ENCODE measurements at regions not wholly inside any gene's neighbourhood (a gene's known extent, or its start where the extent isn't known, plus 50 kb on each side); places are given as distances from the start of the nearest gene placed in this dataset.

DNA sequence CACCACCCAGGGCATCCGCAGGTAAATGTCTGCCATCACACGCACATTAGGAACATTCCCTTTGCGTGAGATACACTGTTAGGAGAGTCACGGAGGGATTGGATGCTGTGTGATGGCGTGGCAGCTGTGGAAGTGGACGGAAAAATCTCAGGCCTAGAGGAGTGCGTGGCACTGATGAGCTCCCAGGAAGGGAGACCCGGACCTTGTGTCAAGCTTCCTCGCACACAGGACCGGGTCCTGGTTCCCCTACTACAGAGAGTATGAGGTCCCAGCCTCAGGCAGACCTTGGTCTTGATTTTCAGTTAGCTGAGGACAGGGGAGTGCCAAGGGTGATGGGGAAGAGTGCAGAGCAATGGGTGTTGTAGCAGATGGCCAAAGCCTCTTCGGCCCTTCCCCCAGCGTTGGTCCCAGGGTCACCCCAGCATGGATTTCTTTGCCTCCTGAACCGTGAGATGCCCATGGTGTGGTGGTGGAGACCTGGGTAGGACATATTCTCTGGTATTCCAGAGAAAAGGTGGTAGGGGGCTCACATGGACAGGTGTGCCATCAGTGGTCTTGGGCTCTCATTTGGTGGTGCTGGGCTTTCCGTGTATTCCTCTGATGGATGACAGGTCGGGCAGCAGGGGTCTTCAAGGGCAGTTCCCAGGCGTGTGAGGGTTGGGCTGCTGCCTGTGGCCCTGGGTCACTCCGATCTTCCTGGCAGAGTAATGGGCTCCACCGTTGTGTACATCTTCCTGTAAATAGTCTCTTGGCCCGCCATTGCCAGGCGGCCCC, 105.1 kb downstream of the SNRPN start:
- no peaks in the 10 kb centered on the region for H4K20me1 ChIP-seq (ENCODE audit: insufficient read depth)
- no peaks in the 10 kb centered on the region for H3K9me3 ChIP-seq
- ChIA-PET POLR2A (no interaction called here), CTCF (no interaction called here)
- TF ChIP-seq FOXJ3 (CRISPR knock-in tag; IDR thresholded peaks at IDR 0.05) (no peak), RXRA (IDR thresholded peaks at IDR 0.05; ENCODE audit: borderline replicate concordance, low read depth) (no peak), POLR2AphosphoS5 (IDR thresholded peaks at IDR 0.05; ENCODE audit: low read depth, low read length) (no peak), TCF12 (IDR thresholded peaks at IDR 0.05) (no peak), GABPA (IDR thresholded peaks at IDR 0.05; ENCODE audit: low read depth) (no peak), RAD21 (IDR thresholded peaks at IDR 0.05; ENCODE audit: low read length) (no peak), RCOR1 (IDR thresholded peaks at IDR 0.05; ENCODE audit: low read length) (no peak), YY1 (IDR thresholded peaks at IDR 0.05; ENCODE audit: low read depth) (no peak)
- TF ChIP-seq, protein P1, sequence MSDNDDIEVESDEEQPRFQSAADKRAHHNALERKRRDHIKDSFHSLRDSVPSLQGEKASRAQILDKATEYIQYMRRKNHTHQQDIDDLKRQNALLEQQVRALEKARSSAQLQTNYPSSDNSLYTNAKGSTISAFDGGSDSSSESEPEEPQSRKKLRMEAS (IDR thresholded peaks at IDR 0.05; ENCODE audit: low read depth): no peak
- TF ChIP-seq, protein P2, sequence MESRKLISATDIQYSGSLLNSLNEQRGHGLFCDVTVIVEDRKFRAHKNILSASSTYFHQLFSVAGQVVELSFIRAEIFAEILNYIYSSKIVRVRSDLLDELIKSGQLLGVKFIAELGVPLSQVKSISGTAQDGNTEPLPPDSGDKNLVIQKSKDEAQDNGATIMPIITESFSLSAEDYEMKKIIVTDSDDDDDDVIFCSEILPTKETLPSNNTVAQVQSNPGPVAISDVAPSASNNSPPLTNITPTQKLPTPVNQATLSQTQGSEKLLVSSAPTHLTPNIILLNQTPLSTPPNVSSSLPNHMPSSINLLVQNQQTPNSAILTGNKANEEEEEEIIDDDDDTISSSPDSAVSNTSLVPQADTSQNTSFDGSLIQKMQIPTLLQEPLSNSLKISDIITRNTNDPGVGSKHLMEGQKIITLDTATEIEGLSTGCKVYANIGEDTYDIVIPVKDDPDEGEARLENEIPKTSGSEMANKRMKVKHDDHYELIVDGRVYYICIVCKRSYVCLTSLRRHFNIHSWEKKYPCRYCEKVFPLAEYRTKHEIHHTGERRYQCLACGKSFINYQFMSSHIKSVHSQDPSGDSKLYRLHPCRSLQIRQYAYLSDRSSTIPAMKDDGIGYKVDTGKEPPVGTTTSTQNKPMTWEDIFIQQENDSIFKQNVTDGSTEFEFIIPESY (IDR thresholded peaks at IDR 0.05; ENCODE audit: borderline replicate concordance, low read depth): no peak
- TF ChIP-seq, protein P3, sequence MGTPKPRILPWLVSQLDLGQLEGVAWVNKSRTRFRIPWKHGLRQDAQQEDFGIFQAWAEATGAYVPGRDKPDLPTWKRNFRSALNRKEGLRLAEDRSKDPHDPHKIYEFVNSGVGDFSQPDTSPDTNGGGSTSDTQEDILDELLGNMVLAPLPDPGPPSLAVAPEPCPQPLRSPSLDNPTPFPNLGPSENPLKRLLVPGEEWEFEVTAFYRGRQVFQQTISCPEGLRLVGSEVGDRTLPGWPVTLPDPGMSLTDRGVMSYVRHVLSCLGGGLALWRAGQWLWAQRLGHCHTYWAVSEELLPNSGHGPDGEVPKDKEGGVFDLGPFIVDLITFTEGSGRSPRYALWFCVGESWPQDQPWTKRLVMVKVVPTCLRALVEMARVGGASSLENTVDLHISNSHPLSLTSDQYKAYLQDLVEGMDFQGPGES (IDR thresholded peaks at IDR 0.05; ENCODE audit: low read depth, low read length): no peak
- TF ChIP-seq, protein P4, sequence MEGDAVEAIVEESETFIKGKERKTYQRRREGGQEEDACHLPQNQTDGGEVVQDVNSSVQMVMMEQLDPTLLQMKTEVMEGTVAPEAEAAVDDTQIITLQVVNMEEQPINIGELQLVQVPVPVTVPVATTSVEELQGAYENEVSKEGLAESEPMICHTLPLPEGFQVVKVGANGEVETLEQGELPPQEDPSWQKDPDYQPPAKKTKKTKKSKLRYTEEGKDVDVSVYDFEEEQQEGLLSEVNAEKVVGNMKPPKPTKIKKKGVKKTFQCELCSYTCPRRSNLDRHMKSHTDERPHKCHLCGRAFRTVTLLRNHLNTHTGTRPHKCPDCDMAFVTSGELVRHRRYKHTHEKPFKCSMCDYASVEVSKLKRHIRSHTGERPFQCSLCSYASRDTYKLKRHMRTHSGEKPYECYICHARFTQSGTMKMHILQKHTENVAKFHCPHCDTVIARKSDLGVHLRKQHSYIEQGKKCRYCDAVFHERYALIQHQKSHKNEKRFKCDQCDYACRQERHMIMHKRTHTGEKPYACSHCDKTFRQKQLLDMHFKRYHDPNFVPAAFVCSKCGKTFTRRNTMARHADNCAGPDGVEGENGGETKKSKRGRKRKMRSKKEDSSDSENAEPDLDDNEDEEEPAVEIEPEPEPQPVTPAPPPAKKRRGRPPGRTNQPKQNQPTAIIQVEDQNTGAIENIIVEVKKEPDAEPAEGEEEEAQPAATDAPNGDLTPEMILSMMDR (IDR thresholded peaks at IDR 0.05): no peak
- H3K9me2 ChIP-seq: no peaks in the 10 kb centered on the region
- no peak overlapping the region; a peak in 1 of 4 replicates for H3K4me3 ChIP-seq (ENCODE audit: low read depth in 2 of 2, low read length in 1 of 2)
- H3K9ac ChIP-seq: no peak overlapping the region
- no peak overlapping the region for H3K27ac ChIP-seq (ENCODE audit: low read depth in 2 of 2, low read length in 1 of 2)
- H3K27me3 ChIP-seq (ENCODE audit: insufficient read depth): no peaks in the 10 kb centered on the region
- 51% methylated on average over 17 of the region's 20 CpGs for whole genome bisulfite sequencing (ENCODE audit: low lambda C conversion rate)
- H3K4me1 ChIP-seq (ENCODE audit: control insufficient read depth in 1 of 2, insufficient read depth in 2 of 2, low read depth in 1 of 2, low read length in 1 of 2): no peaks in the 10 kb centered on the region
- peaks cover 45 to 54% of the 10 kb centered on the region in 2 experiments for H3K36me3 ChIP-seq (replicated peaks in 1 of 2; ENCODE audit: control insufficient read depth in 1 of 2, insufficient read depth in 2 of 2, low read length in 1 of 2)
- no peaks in the 10 kb centered on the region for H3K79me2 ChIP-seq (ENCODE audit: insufficient read depth)
- H3F3A ChIP-seq (replicated peaks; ENCODE audit: insufficient read depth): no peaks in the 10 kb centered on the region
- H2AFZ ChIP-seq (ENCODE audit: low read depth): no peak overlapping the region
- no peak overlapping the region for H3K4me2 ChIP-seq
- no peak for DNase-seq

DNA sequence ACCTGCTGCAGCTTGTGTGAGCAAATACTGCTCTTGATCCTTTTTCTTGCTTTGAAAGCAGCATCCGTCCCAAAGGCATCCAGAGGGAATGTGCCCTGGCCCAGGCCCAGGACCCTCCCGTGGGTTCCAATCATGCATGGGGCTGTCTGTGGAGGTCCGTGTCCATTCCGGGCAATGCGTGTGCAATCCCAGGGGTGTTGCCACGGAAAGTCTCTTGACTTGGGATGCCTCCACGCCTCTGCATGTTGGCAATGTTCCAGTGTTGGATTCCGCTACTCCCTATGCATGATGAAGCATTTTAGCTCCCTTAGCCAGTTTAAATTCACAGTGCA, 105.7 kb downstream of the SNRPN start:
- no peaks in the 10 kb centered on the region for H3K27me3 ChIP-seq (ENCODE audit: insufficient read depth)
- no peaks in the 10 kb centered on the region for H3K9me2 ChIP-seq
- H3K9ac ChIP-seq: no peak overlapping the region
- H2AFZ ChIP-seq (ENCODE audit: low read depth): no peak overlapping the region
- no peaks in the 10 kb centered on the region for H3K79me2 ChIP-seq (ENCODE audit: insufficient read depth)
- H3F3A ChIP-seq (replicated peaks; ENCODE audit: insufficient read depth): no peaks in the 10 kb centered on the region
- H3K4me3 ChIP-seq (ENCODE audit: low read depth in 2 of 2, low read length in 1 of 2): no peak overlapping the region; a peak in 1 of 4 replicates
- 31% methylated on average over 3 of the region's 8 CpGs for WGBS (ENCODE audit: low lambda C conversion rate)
- no peak for DNase-seq
- H4K20me1 ChIP-seq (ENCODE audit: insufficient read depth): no peaks in the 10 kb centered on the region
- H3K36me3 ChIP-seq (replicated peaks in 1 of 2; ENCODE audit: control insufficient read depth in 1 of 2, insufficient read depth in 2 of 2, low read length in 1 of 2): peaks cover 46 to 54% of the 10 kb centered on the region in 2 experiments
- ChIA-PET CTCF (no interaction called here), POLR2A (no interaction called here)
- H3K4me1 ChIP-seq (ENCODE audit: control insufficient read depth in 1 of 2, insufficient read depth in 2 of 2, low read depth in 1 of 2, low read length in 1 of 2): no peaks in the 10 kb centered on the region
- H3K9me3 ChIP-seq: no peaks in the 10 kb centered on the region
- no peak overlapping the region for H3K27ac ChIP-seq (ENCODE audit: low read depth in 2 of 2, low read length in 1 of 2)
- H3K4me2 ChIP-seq: no peak overlapping the region
- TF ChIP-seq, protein P5, sequence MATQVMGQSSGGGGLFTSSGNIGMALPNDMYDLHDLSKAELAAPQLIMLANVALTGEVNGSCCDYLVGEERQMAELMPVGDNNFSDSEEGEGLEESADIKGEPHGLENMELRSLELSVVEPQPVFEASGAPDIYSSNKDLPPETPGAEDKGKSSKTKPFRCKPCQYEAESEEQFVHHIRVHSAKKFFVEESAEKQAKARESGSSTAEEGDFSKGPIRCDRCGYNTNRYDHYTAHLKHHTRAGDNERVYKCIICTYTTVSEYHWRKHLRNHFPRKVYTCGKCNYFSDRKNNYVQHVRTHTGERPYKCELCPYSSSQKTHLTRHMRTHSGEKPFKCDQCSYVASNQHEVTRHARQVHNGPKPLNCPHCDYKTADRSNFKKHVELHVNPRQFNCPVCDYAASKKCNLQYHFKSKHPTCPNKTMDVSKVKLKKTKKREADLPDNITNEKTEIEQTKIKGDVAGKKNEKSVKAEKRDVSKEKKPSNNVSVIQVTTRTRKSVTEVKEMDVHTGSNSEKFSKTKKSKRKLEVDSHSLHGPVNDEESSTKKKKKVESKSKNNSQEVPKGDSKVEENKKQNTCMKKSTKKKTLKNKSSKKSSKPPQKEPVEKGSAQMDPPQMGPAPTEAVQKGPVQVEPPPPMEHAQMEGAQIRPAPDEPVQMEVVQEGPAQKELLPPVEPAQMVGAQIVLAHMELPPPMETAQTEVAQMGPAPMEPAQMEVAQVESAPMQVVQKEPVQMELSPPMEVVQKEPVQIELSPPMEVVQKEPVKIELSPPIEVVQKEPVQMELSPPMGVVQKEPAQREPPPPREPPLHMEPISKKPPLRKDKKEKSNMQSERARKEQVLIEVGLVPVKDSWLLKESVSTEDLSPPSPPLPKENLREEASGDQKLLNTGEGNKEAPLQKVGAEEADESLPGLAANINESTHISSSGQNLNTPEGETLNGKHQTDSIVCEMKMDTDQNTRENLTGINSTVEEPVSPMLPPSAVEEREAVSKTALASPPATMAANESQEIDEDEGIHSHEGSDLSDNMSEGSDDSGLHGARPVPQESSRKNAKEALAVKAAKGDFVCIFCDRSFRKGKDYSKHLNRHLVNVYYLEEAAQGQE (IDR thresholded peaks at IDR 0.05; ENCODE audit: low read depth, low read length): no peak
- TF ChIP-seq EZH2phosphoT487 (IDR thresholded peaks at IDR 0.05; ENCODE audit: borderline replicate concordance, low read depth) (no peak), GABPA (IDR thresholded peaks at IDR 0.05; ENCODE audit: low read depth) (no peak), FOXM1 (IDR thresholded peaks at IDR 0.05; ENCODE audit: low read depth) (no peak), JUND (IDR thresholded peaks at IDR 0.05) (no peak)
- TF ChIP-seq, protein P6, sequence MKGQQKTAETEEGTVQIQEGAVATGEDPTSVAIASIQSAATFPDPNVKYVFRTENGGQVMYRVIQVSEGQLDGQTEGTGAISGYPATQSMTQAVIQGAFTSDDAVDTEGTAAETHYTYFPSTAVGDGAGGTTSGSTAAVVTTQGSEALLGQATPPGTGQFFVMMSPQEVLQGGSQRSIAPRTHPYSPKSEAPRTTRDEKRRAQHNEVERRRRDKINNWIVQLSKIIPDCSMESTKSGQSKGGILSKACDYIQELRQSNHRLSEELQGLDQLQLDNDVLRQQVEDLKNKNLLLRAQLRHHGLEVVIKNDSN (IDR thresholded peaks at IDR 0.05; ENCODE audit: borderline replicate concordance, low read depth): no peak
